ENCODE measurements at regions not wholly inside any gene's neighbourhood (a gene's known extent, or its start where the extent isn't known, plus 50 kb on each side); places are given as distances from the start of the nearest gene placed in this dataset.

GRCh38 chr18:35776473-35776872 is 194.9 kb downstream of the GALNT1 start:
- DNase-seq, result no peak
- no peak overlapping the region for H3K4me3 ChIP-seq (ENCODE audit: low read depth in 1 of 2, low read length in 2 of 2)
- no peaks in the 10 kb centered on the region for H3K27me3 ChIP-seq (ENCODE audit: insufficient read depth, low read length, poor library complexity)
- H3K27ac ChIP-seq (ENCODE audit: low read length), result no peak overlapping the region
- H3K79me2 ChIP-seq (ENCODE audit: insufficient read depth, low read length), result no peaks in the 10 kb centered on the region
- no peaks in the 10 kb centered on the region for H3K4me1 ChIP-seq (ENCODE audit: insufficient read depth, low read length)
- no peak overlapping the region for H3K9ac ChIP-seq (ENCODE audit: low read depth, low read length)
- H4K20me1 ChIP-seq (ENCODE audit: insufficient read depth, low read length), result no peaks in the 10 kb centered on the region
- H3K9me3 ChIP-seq (ENCODE audit: insufficient read depth, low read length, severe bottlenecking), result no peaks in the 10 kb centered on the region
- H3K4me2 ChIP-seq (ENCODE audit: insufficient read depth, low read length), result no peak overlapping the region
- ATAC-seq (ENCODE audit: insufficient read depth, low read depth), result no peak
- no peak for TF ChIP-seq CTCF (IDR thresholded peaks at IDR 0.05; ENCODE audit: borderline replicate concordance, extremely low read depth, low read length, poor library complexity, severe bottlenecking)
- no peak for TF ChIP-seq EZH2 (IDR thresholded peaks at IDR 0.05; ENCODE audit: borderline replicate concordance, low read depth, low read length, severe bottlenecking)
- H3K36me3 ChIP-seq (ENCODE audit: insufficient read depth, low read length), result no peaks in the 10 kb centered on the region
- no peak overlapping the region for H2AFZ ChIP-seq (ENCODE audit: low read depth, low read length)

- TF ChIP-seq EZH2 (IDR thresholded peaks at IDR 0.05; ENCODE audit: borderline replicate concordance, low read depth, low read length, severe bottlenecking) (no peak), CTCF (IDR thresholded peaks at IDR 0.05; ENCODE audit: borderline replicate concordance, extremely low read depth, low read length, poor library complexity, severe bottlenecking) (no peak)
- H2AFZ ChIP-seq (ENCODE audit: low read depth, low read length), result no peak overlapping the region
- H3K27ac ChIP-seq (ENCODE audit: low read length), result no peak overlapping the region
- no peaks in the 10 kb centered on the region for H4K20me1 ChIP-seq (ENCODE audit: insufficient read depth, low read length)
- H3K79me2 ChIP-seq (ENCODE audit: insufficient read depth, low read length), result no peaks in the 10 kb centered on the region
- no peak overlapping the region for H3K4me3 ChIP-seq (ENCODE audit: low read depth in 1 of 2, low read length in 2 of 2)
- H3K27me3 ChIP-seq (ENCODE audit: insufficient read depth, low read length, poor library complexity), result no peaks in the 10 kb centered on the region
- ATAC-seq (ENCODE audit: insufficient read depth, low read depth) (no peak), DNase-seq (no peak)
- H3K9ac ChIP-seq (ENCODE audit: low read depth, low read length), result no peak overlapping the region
- no peaks in the 10 kb centered on the region for H3K36me3 ChIP-seq (ENCODE audit: insufficient read depth, low read length)
- no peaks in the 10 kb centered on the region for H3K4me1 ChIP-seq (ENCODE audit: insufficient read depth, low read length)
- H3K9me3 ChIP-seq (ENCODE audit: insufficient read depth, low read length, severe bottlenecking), result no peaks in the 10 kb centered on the region
- no peak overlapping the region for H3K4me2 ChIP-seq (ENCODE audit: insufficient read depth, low read length)
Observed at GRCh38 chr18:35777039-35777438, 195.4 kb upstream of the RMP24 start.

GRCh38 chr18:35778850-35779627 is 193.4 kb upstream of the RMP24 start:
- no peak for ATAC-seq (ENCODE audit: insufficient read depth, low read depth)

More at GRCh38 chr18:35778850-35779627, 193.4 kb upstream of the RMP24 start:
- H3K4me3 ChIP-seq (ENCODE audit: low read depth in 1 of 2, low read length in 2 of 2), result no peak overlapping the region
- no peaks in the 10 kb centered on the region for H3K9me3 ChIP-seq (ENCODE audit: insufficient read depth, low read length, severe bottlenecking)
- H4K20me1 ChIP-seq (ENCODE audit: insufficient read depth, low read length), result no peaks in the 10 kb centered on the region
- H3K27ac ChIP-seq (ENCODE audit: low read length), result no peak overlapping the region
- DNase-seq, result no peak
- H3K9ac ChIP-seq (ENCODE audit: low read depth, low read length), result no peak overlapping the region
- no peak overlapping the region for H2AFZ ChIP-seq (ENCODE audit: low read depth, low read length)
- no peaks in the 10 kb centered on the region for H3K36me3 ChIP-seq (ENCODE audit: insufficient read depth, low read length)
- H3K4me2 ChIP-seq (ENCODE audit: insufficient read depth, low read length), result no peak overlapping the region
- no peaks in the 10 kb centered on the region for H3K4me1 ChIP-seq (ENCODE audit: insufficient read depth, low read length)
- TF ChIP-seq EZH2 (IDR thresholded peaks at IDR 0.05; ENCODE audit: borderline replicate concordance, low read depth, low read length, severe bottlenecking), result no peak
- TF ChIP-seq CTCF (IDR thresholded peaks at IDR 0.05; ENCODE audit: borderline replicate concordance, extremely low read depth, low read length, poor library complexity, severe bottlenecking), result no peak
- no peaks in the 10 kb centered on the region for H3K27me3 ChIP-seq (ENCODE audit: insufficient read depth, low read length, poor library complexity)
- H3K79me2 ChIP-seq (ENCODE audit: insufficient read depth, low read length), result no peaks in the 10 kb centered on the region
